Kidney (tissue), 13 donors: ENCODE measurements at regions not wholly inside any gene's neighbourhood (a gene's known extent, or its start where the extent isn't known, plus 50 kb on each side); places are given as distances from the start of the nearest gene placed in this dataset.

Experiments
- DNase-seq, 5 donors: peaks; one replicate each; pipeline ENCODE4 v3.0.0-alpha.2; 2013 to 2020
- FAIRE-seq: peaks from 2 replicates; lab custom pipeline; 2012; peaks lifted over from hg19 to GRCh38; lab: Jason Lieb, UNC
- H3K27ac ChIP-seq, 2 donors: one replicate each; pipeline ENCODE4 v1.7.0; 2013; ENCODE audit warnings: low read depth in 2 of 2, low read length in 2 of 2, inconsistent platforms in 1 of 2
- H3K27me3 ChIP-seq: one replicate; pipeline ENCODE4 v1.7.1; 2013; ENCODE audit warnings: low read length, inconsistent platforms; ENCODE audit not compliant: control insufficient read depth, insufficient read depth
- H3K36me3 ChIP-seq, 3 donors: one replicate each; pipeline versions ENCODE4 v1.7.0 to v1.7.1; 2013; ENCODE audit warnings: low read length in 3 of 3, control low read depth in 1 of 3, inconsistent platforms in 1 of 3; ENCODE audit not compliant: insufficient read depth in 3 of 3, control insufficient read depth in 2 of 3
- H3K4me1 ChIP-seq, 3 donors: one replicate each; pipeline versions ENCODE4 v1.7.0 to v1.7.1; 2013; ENCODE audit warnings: low read length in 3 of 3, inconsistent platforms in 1 of 3, low read depth in 1 of 3; ENCODE audit not compliant: control insufficient read depth in 2 of 3, insufficient read depth in 2 of 3
- H3K4me3 ChIP-seq, 3 donors: one replicate each; pipeline versions ENCODE4 v1.7.0 to v1.8.1; 2013; ENCODE audit warnings: low read length in 3 of 3, control low read depth in 1 of 3, inconsistent platforms in 1 of 3
- H3K9ac ChIP-seq, 3 donors: one replicate each; pipeline versions ENCODE4 v1.7.0 to v1.7.1; 2013; ENCODE audit warnings: low read length in 3 of 3, control low read depth in 1 of 3, inconsistent platforms in 1 of 3
- H3K9me3 ChIP-seq, 3 donors: one replicate each; pipeline versions ENCODE4 v1.7.0 to v1.7.1; 2013; ENCODE audit warnings: low read length in 3 of 3, control low read depth in 1 of 3, inconsistent platforms in 1 of 3; ENCODE audit not compliant: control insufficient read depth in 2 of 3, insufficient read depth in 1 of 3
- intact Hi-C: fragments of 100-400 bp; cut with DNase I; formaldehyde crosslinking; loops from one replicate; pipeline ENCODE4 v1.11.1; 2022
- TF ChIP-seq, protein P1 (sequence below): IDR thresholded peaks from 3 replicates; pipeline ENCODE4 v1.5.1; 2012; ENCODE audit warnings: mild to moderate bottlenecking, moderate library complexity, borderline replicate concordance; ENCODE audit not compliant: insufficient read depth; ENCODE audit errors: extremely low read depth
- donor health status: control.
- donor health status: control.
- donor health status: control.
- donor health status: control.
- donor health status: control.
- donor health status: DM: yes; HTN: yes; CAD: no.
- donor health status: Normal renal cell carcinoma (clear cell type).

DNA sequence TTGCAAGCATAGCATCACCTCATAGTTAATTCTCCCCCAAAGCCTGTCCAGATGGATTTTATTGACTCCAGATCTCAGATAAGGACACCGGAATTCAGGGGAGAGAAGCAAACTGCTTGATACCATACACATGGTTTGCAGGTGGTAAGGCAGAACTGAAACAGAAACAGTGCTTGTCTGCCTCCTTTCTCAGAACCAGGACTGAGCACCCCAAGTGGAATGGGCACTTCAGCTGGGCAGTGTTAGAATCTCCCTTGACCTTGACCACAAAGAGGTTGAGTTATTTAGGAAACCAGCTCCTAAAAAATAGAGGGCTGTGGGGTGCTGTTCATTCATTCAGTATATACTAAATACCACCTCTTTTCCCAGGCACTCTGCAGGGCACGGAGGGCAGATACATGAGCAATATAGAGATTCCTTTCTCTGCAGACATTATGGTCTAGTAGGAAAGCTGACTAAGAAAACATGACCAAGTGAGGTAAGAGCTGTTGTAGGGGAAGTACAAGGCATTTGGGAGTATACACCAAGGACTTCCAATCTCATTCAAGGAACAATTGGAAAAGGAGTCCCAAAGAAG is 185.2 kb downstream of the C1orf94 start:
- Histone ChIP-seq H3K36me3 (no peaks in the 10 kb centered on the region), H3K4me1 (no peaks in the 10 kb centered on the region), H3K4me3 (no peak overlapping the region), H3K9ac (no peak overlapping the region), H3K9me3 (no peaks in the 10 kb centered on the region), H3K27ac (no peak overlapping the region), H3K27me3 (no peaks in the 10 kb centered on the region)
- TF ChIP-seq, protein P1, sequence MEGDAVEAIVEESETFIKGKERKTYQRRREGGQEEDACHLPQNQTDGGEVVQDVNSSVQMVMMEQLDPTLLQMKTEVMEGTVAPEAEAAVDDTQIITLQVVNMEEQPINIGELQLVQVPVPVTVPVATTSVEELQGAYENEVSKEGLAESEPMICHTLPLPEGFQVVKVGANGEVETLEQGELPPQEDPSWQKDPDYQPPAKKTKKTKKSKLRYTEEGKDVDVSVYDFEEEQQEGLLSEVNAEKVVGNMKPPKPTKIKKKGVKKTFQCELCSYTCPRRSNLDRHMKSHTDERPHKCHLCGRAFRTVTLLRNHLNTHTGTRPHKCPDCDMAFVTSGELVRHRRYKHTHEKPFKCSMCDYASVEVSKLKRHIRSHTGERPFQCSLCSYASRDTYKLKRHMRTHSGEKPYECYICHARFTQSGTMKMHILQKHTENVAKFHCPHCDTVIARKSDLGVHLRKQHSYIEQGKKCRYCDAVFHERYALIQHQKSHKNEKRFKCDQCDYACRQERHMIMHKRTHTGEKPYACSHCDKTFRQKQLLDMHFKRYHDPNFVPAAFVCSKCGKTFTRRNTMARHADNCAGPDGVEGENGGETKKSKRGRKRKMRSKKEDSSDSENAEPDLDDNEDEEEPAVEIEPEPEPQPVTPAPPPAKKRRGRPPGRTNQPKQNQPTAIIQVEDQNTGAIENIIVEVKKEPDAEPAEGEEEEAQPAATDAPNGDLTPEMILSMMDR, result no peak
- intact Hi-C loops, result no loop called here
- FAIRE-seq, result no peak
- DNase-seq, result no peak

DNA sequence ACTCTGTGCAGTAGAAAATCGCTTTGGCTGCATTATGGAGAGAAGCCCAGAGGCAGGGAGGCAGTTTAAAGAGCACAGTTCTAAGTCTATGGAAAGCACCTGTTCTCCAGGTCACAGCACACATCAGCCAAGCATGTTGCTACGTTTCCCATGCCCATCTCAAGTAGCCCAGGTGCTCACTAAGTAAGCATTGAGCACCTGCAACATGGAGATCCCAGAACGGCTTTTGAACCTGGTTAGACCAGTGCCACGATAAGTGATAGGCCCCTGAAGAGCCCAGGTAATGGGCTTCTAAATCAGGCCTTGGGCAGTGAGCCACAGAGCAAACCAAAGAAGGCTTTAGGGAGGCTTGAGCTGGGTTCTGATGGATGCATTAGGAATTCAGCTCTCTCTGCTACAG is 186.2 kb downstream of the C1orf94 start:
- no peak overlapping the region for H3K9ac ChIP-seq
- FAIRE-seq, result no peak
- TF ChIP-seq, protein P1, result no peak
- intact Hi-C loops, result no loop called here
- H3K27me3 ChIP-seq, result no peaks in the 10 kb centered on the region
- no peak overlapping the region for H3K27ac ChIP-seq
- H3K9me3 ChIP-seq, result no peaks in the 10 kb centered on the region
- no peaks in the 10 kb centered on the region for H3K36me3 ChIP-seq
- H3K4me3 ChIP-seq, result no peak overlapping the region
- no peaks in the 10 kb centered on the region for H3K4me1 ChIP-seq
- DNase-seq, result no peak

DNA sequence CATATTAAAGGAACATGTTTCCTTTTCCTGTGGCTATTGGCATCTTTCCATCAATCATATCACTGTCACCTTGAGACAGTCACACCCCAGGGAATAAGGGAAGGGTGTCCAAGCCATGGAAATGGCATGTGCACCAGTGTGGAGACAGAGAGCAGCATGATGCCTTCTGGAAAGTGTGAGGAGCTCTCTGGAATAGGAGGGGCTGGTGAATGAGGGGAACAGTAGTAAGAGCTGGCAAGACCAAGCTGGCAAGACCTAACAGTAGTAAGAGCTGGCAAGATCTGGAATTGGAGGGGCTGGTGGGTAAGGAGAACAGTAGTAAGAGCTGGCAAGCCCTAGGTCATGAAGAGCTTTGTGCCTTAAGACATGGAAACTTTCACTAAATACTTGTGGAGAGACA is 186.7 kb downstream of the C1orf94 start:
- Histone ChIP-seq H3K4me3 (no peak overlapping the region), H3K27me3 (no peaks in the 10 kb centered on the region), H3K9me3 (no peaks in the 10 kb centered on the region), H3K27ac (no peak overlapping the region), H3K4me1 (no peaks in the 10 kb centered on the region), H3K36me3 (no peaks in the 10 kb centered on the region), H3K9ac (no peak overlapping the region)
- TF ChIP-seq, protein P1, result no peak
- no peak for FAIRE-seq
- DNase-seq, result no peak
- intact Hi-C loops, result no loop called here

DNA sequence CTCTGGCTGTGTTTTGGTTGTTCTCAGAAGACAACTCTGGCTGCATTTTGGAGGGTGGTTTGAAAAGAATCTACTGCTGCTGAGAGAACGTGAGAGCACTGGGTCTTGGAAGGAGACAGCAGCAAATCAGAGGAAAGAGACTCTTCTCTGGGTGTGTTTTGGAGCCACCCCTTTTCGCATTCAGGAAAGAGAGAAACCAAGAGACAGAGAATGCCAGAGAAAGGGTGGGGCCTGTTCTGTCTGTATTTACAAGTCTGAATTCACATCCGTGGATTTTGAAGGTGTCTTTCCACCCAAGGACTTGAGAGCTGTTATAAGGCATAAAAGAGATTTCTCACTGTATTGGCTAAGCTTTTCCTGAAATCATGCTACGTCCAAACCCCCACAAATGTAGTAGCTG is 187.2 kb downstream of the C1orf94 start:
- DNase-seq (no peak), FAIRE-seq (no peak)
- intact Hi-C loops, result no loop called here
- no peaks in the 10 kb centered on the region for H3K9me3 ChIP-seq
- H3K9ac ChIP-seq, result no peak overlapping the region
- TF ChIP-seq, protein P1, result no peak
- no peaks in the 10 kb centered on the region for H3K36me3 ChIP-seq
- no peak overlapping the region for H3K27ac ChIP-seq
- no peaks in the 10 kb centered on the region for H3K4me1 ChIP-seq
- H3K27me3 ChIP-seq, result no peaks in the 10 kb centered on the region
- H3K4me3 ChIP-seq, result no peak overlapping the region
